ENCODE measurements at regions not wholly inside any gene's neighbourhood (a gene's known extent, or its start where the extent isn't known, plus 50 kb on each side); places are given as distances from the start of the nearest gene placed in this dataset.

GRCh38 chr18:45119876-45120275 lies 439.2 kb downstream of the SETBP1 start:
- H3K27ac Mint-ChIP-seq (ENCODE audit: unreplicated experiment): no peak overlapping the region
- peaks cover 7% of the 10 kb centered on the region for H3K4me1 Mint-ChIP-seq (ENCODE audit: low read depth, unreplicated experiment)
- no peaks in the 10 kb centered on the region for H3K36me3 ChIP-seq (ENCODE audit: insufficient read depth, low read length)
- no peaks in the 10 kb centered on the region for H3K27me3 ChIP-seq (ENCODE audit: insufficient read depth, low read length)
- no peaks in the 10 kb centered on the region for H3K9me3 Mint-ChIP-seq (ENCODE audit: unreplicated experiment)
- no peak overlapping the region for H3K27ac ChIP-seq (ENCODE audit: low read depth, low read length)
- H3K4me3 Mint-ChIP-seq (ENCODE audit: unreplicated experiment): no peak overlapping the region
- no peak overlapping the region for H3K4me3 ChIP-seq (ENCODE audit: insufficient read depth, low read depth, low read length)
- DNase-seq (ENCODE audit: low read depth): no peak
- H3K9me3 ChIP-seq (ENCODE audit: insufficient read depth, low read depth, low read length): no peaks in the 10 kb centered on the region
- no peaks in the 10 kb centered on the region for H4K20me1 ChIP-seq (ENCODE audit: insufficient read depth, low read length)
- TF ChIP-seq CTCF (IDR thresholded peaks at IDR 0.05; ENCODE audit: insufficient read depth, low read depth, low read length) (no peak), EZH2 (IDR thresholded peaks at IDR 0.05; ENCODE audit: insufficient read depth, low read length) (no peak)
- H3K27me3 Mint-ChIP-seq (ENCODE audit: low read depth, unreplicated experiment): peaks cover 10% of the 10 kb centered on the region
- no peaks in the 10 kb centered on the region for H3K4me1 ChIP-seq (ENCODE audit: insufficient read depth, low read length)
- no peak for FAIRE-seq
- H3K9ac ChIP-seq (ENCODE audit: low read length): no peak overlapping the region
- no peaks in the 10 kb centered on the region for H3K36me3 Mint-ChIP-seq (ENCODE audit: low read depth, unreplicated experiment)
- H3K4me2 ChIP-seq (ENCODE audit: low read length): no peak overlapping the region
- H2AFZ ChIP-seq (ENCODE audit: low read depth, low read length): no peak overlapping the region
- H3K79me2 ChIP-seq (ENCODE audit: insufficient read depth, low read length): no peaks in the 10 kb centered on the region

- Histone ChIP-seq H3K9ac (ENCODE audit: low read length) (no peak overlapping the region), H3K27me3 (ENCODE audit: insufficient read depth, low read length) (no peaks in the 10 kb centered on the region), H3K79me2 (ENCODE audit: insufficient read depth, low read length) (no peaks in the 10 kb centered on the region), H3K9me3 (ENCODE audit: insufficient read depth, low read depth, low read length) (no peaks in the 10 kb centered on the region), H3K4me1 (ENCODE audit: insufficient read depth, low read length) (no peaks in the 10 kb centered on the region), H4K20me1 (ENCODE audit: insufficient read depth, low read length) (no peaks in the 10 kb centered on the region), H3K4me3 (ENCODE audit: insufficient read depth, low read depth, low read length) (no peak overlapping the region), H2AFZ (ENCODE audit: low read depth, low read length) (no peak overlapping the region), H3K27ac (ENCODE audit: low read depth, low read length) (no peak overlapping the region), H3K4me2 (ENCODE audit: low read length) (no peak overlapping the region), H3K36me3 (ENCODE audit: insufficient read depth, low read length) (no peaks in the 10 kb centered on the region)
- H3K4me1 Mint-ChIP-seq (ENCODE audit: low read depth, unreplicated experiment): peaks cover 7% of the 10 kb centered on the region
- no peaks in the 10 kb centered on the region for H3K36me3 Mint-ChIP-seq (ENCODE audit: low read depth, unreplicated experiment)
- H3K4me3 Mint-ChIP-seq (ENCODE audit: unreplicated experiment): no peak overlapping the region
- no peak for TF ChIP-seq EZH2 (IDR thresholded peaks at IDR 0.05; ENCODE audit: insufficient read depth, low read length)
- TF ChIP-seq CTCF (IDR thresholded peaks at IDR 0.05; ENCODE audit: insufficient read depth, low read depth, low read length): no peak
- H3K9me3 Mint-ChIP-seq (ENCODE audit: unreplicated experiment): no peaks in the 10 kb centered on the region
- FAIRE-seq (no peak), DNase-seq (ENCODE audit: low read depth) (no peak)
- peaks cover 2% of the 10 kb centered on the region for H3K27me3 Mint-ChIP-seq (ENCODE audit: low read depth, unreplicated experiment)
- no peak overlapping the region for H3K27ac Mint-ChIP-seq (ENCODE audit: unreplicated experiment)
Measured at GRCh38 chr18:45121146-45121545, 440.5 kb downstream of the SETBP1 start.

GRCh38 chr18:45122506-45122905 lies 441.8 kb downstream of the SETBP1 start:
- TF ChIP-seq CTCF (IDR thresholded peaks at IDR 0.05; ENCODE audit: insufficient read depth, low read depth, low read length) (no peak), EZH2 (IDR thresholded peaks at IDR 0.05; ENCODE audit: insufficient read depth, low read length) (no peak)
- H3K27ac Mint-ChIP-seq (ENCODE audit: unreplicated experiment): no peak overlapping the region
- H3K36me3 Mint-ChIP-seq (ENCODE audit: low read depth, unreplicated experiment): no peaks in the 10 kb centered on the region
- H3K4me2 ChIP-seq (ENCODE audit: low read length): no peak overlapping the region
- no peaks in the 10 kb centered on the region for H3K9me3 Mint-ChIP-seq (ENCODE audit: unreplicated experiment)
- H3K4me3 Mint-ChIP-seq (ENCODE audit: unreplicated experiment): no peak overlapping the region
- H3K4me1 Mint-ChIP-seq (ENCODE audit: low read depth, unreplicated experiment): peaks cover 7% of the 10 kb centered on the region
- H3K27me3 ChIP-seq (ENCODE audit: insufficient read depth, low read length): no peaks in the 10 kb centered on the region
- H4K20me1 ChIP-seq (ENCODE audit: insufficient read depth, low read length): no peaks in the 10 kb centered on the region
- no peak overlapping the region for H3K9ac ChIP-seq (ENCODE audit: low read length)
- no peak overlapping the region for H3K4me3 ChIP-seq (ENCODE audit: insufficient read depth, low read depth, low read length)
- no peaks in the 10 kb centered on the region for H3K79me2 ChIP-seq (ENCODE audit: insufficient read depth, low read length)
- no peak overlapping the region for H3K27ac ChIP-seq (ENCODE audit: low read depth, low read length)
- H3K27me3 Mint-ChIP-seq (ENCODE audit: low read depth, unreplicated experiment): no peaks in the 10 kb centered on the region
- DNase-seq (ENCODE audit: low read depth) (no peak), FAIRE-seq (no peak)
- no peaks in the 10 kb centered on the region for H3K9me3 ChIP-seq (ENCODE audit: insufficient read depth, low read depth, low read length)
- no peaks in the 10 kb centered on the region for H3K36me3 ChIP-seq (ENCODE audit: insufficient read depth, low read length)
- H2AFZ ChIP-seq (ENCODE audit: low read depth, low read length): no peak overlapping the region
- no peaks in the 10 kb centered on the region for H3K4me1 ChIP-seq (ENCODE audit: insufficient read depth, low read length)

Data from astrocyte (in vitro differentiated cells and primary cell).